ENCODE measurements at regions not wholly inside any gene's neighbourhood (a gene's known extent, or its start where the extent isn't known, plus 50 kb on each side); places are given as distances from the start of the nearest gene placed in this dataset.

DNA sequence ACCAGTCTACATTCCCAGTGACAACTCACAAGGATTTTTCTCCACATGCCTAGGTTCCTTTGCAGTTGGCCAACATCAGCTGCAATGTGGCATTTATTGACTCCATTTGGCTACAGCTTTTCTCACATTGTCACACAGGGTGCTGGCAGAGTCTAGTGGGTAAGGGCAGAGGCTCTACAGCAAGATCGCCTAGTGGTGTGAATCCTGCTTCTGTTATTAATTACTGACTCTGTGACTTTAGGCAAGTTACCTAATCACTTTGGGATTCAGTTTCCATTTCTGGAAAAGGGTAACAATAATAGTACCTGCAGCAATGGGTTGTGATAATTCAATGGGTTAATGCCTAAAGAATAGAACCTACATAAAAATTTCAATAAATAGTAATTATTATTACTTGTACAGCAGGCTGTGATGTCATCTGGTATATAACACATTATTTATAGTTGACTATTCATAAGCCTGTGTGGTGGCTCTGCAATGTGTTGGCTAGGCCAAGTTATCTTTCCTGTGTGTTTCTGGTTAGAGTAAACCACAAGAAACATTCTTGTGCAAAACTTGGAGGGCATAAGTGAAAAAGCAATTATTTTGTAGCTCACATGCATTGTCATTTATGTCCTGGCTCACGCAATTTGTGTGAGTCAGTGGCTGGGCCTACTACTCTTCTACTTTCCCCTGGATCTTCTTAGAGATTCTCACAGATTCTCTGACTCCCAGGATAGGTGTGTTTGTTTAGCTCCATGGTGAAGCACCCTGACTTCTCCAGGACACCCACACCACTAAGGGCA is 59.5 kb downstream of the PTGS2 start:
- peak; percentile 81 for FAIRE-seq
- DNase-seq (ENCODE audit: low spot score): peak; percentile 58

DNA sequence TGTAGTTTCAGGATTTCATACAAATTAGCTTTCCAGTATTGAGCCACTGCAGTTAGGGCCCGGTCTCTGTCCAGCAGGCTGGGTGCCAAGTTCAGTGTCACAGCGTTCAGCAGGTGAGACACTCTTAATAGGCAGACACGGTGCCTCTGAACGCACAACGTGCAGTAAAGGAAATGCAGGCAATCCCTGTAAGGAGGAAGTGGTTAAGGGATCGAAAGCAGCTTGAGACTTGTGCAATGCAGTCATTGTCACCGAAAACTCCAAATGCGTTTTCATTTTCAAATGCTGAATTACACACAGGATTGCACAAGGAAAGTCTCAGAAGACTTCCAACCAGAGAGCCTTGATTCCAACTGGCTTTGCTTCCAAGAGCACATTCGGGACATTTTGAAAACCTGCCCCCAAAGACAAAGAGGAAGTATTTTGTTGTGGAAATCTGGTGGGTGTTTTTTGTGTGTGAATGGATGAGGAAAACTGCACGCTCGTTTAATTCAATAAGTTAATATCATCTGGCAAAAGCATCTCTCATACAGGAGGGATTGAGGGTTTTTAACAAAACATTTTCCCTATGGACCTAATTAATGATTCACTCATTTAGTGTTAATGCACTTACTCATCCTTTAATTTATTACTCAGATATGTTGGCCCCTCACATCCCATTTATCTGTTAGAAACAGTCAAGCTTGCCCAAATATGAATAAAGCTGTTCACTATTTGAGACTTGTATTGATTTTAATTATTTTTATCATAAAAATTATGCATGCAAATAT is 61.6 kb downstream of the PTGS2 start:
- no peak for FAIRE-seq
- DNase-seq (ENCODE audit: low spot score): peak; percentile 47

GRCh38 chr1:186617926-186618325 is 62.3 kb downstream of the PTGS2 start:
- no peak for DNase-seq (ENCODE audit: low spot score)

DNA sequence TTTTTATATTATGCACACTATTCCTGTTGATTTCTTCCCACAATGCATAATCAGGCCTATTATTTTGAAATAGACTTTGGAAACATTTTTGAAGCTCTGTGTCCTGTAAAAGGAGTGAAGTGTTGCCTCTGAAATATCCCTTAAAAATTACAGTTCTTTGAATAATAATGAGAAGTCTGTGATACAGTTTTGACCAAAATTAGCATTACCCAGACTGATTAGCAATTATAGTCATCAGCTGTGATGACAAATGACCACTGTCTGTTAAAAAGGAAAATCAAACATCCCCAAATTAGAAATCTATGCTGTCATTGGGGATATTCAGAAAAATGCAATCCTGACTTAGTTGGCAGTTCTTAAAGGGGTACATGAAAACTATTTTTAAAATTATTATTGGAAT is 63.7 kb downstream of the PTGS2 start:
- FAIRE-seq (no peak), DNase-seq (ENCODE audit: low spot score) (no peak)

More at GRCh38 chr1:186617926-186618325, 62.3 kb downstream of the PTGS2 start:
- no peak for FAIRE-seq

DNA sequence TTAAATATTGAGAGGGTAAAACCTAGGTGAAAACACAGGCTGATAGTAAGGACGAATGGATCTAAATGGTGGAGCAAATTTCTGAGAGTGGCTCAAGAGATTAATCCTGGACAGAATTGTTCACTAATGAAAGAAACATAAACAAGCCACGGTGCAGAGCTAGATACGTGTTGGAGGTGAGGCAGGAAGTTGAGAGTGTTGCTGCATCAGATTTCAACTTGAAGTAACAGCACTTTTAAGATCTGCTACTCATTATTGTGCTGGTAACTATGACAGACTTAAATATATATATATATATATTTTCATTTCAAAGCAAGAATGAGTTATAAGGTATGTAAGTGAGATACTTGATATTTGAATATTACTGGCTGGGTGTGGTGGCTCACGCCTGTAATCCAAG is 64.9 kb downstream of the PTGS2 start:
- no peak for DNase-seq (ENCODE audit: low spot score)
- no peak for FAIRE-seq

GRCh38 chr1:186611156-186611555 is 69.1 kb downstream of the PTGS2 start:
- FAIRE-seq (no peak), DNase-seq (ENCODE audit: low spot score) (no peak)

GRCh38 chr1:186609183-186609582 is 71.0 kb downstream of the PTGS2 start:
- FAIRE-seq (no peak), DNase-seq (ENCODE audit: low spot score) (no peak)

DNA sequence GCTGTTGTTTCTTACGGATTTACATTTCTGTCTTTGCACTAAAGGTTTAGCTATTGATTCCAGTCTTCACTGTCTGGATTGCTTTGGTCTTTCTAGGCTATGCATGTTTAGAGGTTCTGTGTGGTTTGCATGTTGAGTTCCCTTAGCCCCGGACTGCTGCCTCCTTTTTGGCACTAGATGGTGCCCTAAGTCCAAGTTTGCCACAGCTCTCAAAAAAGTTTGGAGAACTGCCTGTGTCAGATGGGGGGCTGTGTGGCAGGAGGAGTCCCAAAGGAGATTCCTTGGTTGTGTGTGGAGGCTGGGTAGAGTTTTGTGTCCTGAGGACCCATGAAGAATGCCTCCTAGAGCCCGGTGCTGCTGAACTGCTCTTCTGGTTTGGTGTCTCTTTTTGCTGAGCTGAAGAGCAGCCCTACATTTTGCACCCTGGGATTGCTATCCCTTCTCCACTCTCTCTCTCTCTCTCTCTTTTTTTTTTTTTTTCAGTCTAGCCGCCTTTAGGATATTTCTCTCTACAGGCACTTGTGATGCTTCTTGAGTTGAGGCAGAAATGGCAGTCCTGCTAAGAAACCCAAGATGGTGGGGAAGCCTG is 74.4 kb downstream of the PTGS2 start:
- FAIRE-seq: no peak
- DNase-seq (ENCODE audit: low spot score): no peak

- DNase-seq (ENCODE audit: low spot score): no peak
- no peak for FAIRE-seq
Observed at GRCh38 chr1:186595969-186596368, 84.3 kb downstream of the PTGS2 start.

DNA sequence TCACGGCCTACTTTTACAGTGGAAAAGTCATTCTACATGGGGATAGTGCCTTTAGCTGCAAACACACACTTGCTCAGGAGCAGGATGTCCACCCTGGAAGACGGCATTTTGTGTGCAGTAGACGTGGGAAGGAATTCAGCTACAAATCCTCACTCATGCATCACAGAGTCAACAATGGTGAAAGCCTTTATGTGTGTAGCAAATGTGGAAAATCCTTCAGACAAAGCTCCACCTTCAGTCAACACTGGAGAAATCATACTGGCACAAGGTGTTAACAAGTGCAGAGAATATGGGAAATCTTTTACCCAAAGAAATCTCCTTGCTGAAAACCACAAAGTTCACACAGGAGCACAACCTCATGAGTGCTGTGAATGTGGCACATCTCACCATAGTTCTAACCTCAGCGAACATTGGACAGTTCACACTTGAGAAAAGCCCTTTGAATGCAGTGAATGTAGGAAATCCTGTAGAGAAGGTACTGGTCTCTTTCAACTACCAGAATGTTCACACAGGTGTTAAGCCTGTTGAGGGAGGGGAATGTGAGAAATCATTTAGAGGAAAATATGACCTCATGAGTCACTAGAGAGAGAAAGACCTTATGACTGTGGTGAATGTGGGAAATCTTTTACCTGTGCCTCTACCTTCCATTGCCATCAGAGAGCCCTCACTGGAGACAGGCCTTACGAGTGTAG is 101.8 kb downstream of the PTGS2 start:
- FAIRE-seq (no peak), DNase-seq (ENCODE audit: low spot score) (no peak)

- DNase-seq (ENCODE audit: low spot score): no peak
- no peak for FAIRE-seq
Observed at GRCh38 chr1:186577633-186578032, 102.6 kb downstream of the PTGS2 start.

DNA sequence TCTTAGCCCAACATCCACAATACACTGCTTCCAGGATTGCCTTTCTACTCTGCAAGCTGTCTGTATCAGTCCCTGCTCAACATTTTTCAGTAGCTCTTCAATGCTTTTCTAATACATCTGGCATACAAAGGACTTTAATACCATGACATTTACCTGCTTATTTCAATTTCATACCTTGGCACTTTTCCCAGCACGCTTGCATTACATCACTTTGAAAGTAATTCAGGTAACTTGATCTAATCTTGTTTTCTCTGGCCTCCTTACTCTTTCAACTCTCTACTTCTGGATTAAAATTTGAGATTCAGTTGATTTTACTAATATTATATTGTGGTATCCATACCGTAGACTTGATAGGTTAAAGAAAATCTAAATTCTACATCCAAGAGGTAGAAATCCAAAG is 103.0 kb downstream of the PTGS2 start:
- DNase-seq (ENCODE audit: low spot score): no peak
- no peak for FAIRE-seq

GRCh38 chr1:186575348-186575747 is 104.9 kb downstream of the PTGS2 start:
- DNase-seq (ENCODE audit: low spot score): no peak
- no peak for FAIRE-seq

DNA sequence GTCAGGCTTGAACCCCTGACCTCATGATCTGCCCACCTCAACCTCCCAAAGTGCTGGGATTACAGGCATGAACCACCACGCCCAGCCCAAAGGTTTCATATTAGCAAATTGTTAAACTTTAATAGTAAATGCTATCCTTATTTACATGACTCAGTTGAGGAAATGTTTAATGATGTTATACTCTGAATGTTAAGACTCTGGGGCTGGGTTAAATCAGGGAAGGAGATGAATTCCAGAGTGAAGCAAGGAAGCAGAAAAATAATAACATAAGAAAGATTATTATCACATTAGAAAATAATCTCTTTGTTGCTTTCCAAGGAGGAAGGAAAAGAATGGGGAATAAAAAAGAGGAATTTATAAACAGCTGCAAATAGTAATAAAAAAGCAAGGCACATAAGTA is 105.3 kb downstream of the PTGS2 start:
- DNase-seq (ENCODE audit: low spot score): no peak
- no peak for FAIRE-seq

- FAIRE-seq (no peak), DNase-seq (ENCODE audit: low spot score) (no peak)
Observed at GRCh38 chr1:186572509-186572908, 107.7 kb downstream of the PTGS2 start.

GRCh38 chr1:186571771-186572170 is 108.5 kb downstream of the PTGS2 start:
- FAIRE-seq: no peak
- no peak for DNase-seq (ENCODE audit: low spot score)

- DNase-seq (ENCODE audit: low spot score): no peak
- FAIRE-seq: no peak
Observed at GRCh38 chr1:186569856-186570255, 108.9 kb upstream of the PDC start.

DNA sequence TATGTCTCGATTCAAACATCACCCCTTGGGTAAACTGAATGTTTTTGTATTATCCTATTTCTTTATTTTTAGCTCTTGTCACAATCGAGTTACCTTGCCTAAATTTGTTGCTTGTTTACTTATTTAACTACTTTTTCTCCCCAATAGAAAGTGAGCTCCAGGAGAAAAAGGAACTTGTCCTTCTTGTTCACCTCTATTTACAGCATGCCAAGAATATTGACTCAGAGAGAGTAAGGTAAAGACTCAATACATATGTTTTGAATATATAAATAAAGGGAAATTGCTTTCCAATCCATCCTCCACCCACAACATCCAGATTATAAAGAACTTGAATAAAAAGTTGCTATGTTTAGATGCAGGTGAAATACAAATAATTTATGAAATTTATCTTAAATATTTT is 107.3 kb upstream of the PDC start:
- FAIRE-seq (no peak), DNase-seq (ENCODE audit: low spot score) (no peak)

DNA sequence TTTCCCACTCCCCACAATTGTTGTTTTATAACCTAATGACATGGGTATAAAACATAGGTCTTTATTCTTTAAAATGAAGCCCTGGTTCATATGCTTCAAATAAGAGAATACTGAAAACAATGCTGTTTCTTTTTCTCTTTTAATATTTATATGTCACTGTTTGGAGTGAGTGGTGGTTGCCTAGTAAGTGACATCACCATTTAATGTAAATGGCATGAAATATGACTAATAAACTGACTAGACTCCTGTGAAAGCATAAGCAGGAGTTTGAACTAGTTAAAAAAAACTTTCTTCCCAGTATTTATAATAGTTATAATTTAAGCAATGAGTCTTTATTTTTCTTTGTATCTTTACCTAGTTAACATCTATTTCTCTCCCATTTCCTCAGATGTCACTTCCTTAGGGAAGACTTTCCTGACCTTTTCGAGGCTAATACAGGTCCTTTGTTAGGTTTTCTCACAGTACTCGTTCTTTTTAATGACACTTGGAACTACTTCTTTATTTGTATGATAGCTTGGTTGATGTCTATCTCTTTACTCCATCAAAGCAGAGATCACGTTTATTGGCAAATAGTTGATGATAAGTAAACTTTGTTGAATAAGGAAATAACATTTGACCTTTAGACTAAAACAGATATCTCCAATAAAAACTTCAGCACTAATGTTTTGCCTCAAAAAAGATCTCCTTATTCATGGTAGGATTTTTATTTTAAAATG is 105.4 kb upstream of the PDC start:
- no peak for FAIRE-seq

GRCh38 chr1:186564582-186564981 is 103.7 kb upstream of the PDC start:
- FAIRE-seq (no peak), DNase-seq (ENCODE audit: low spot score) (no peak)

More for the DNA sequence above, 105.4 kb upstream of the PDC start:
- no peak for DNase-seq (ENCODE audit: low spot score)

GRCh38 chr1:186559601-186560116 is 98.7 kb upstream of the PDC start:
- no peak for DNase-seq (ENCODE audit: low spot score)
- FAIRE-seq: no peak

Data from RCC 7860 (cell line).